KOPT-K1 (cell line): ENCODE measurements at regions not wholly inside any gene's neighbourhood (a gene's known extent, or its start where the extent isn't known, plus 50 kb on each side); places are given as distances from the start of the nearest gene placed in this dataset.

Experiments
- H3K27ac ChIP-seq: fragments of 200-600 bp; sonication (generic); 2 replicates; pipeline ENCODE4 v1.5.1; 2016; ENCODE audit warnings: antibody characterized with exemption, mild to moderate bottlenecking, low read depth, low read length; ENCODE audit not compliant: poor library complexity, severe bottlenecking
- H3K36me3 ChIP-seq: fragments of 200-600 bp; sonication (generic); 2 replicates; pipeline ENCODE4 v1.5.1; 2017; ENCODE audit warnings: antibody characterized with exemption, mild to moderate bottlenecking, low read length, moderate library complexity; ENCODE audit not compliant: insufficient read depth
- H3K9me3 ChIP-seq: fragments of 200-600 bp; sonication (generic); 2 replicates; pipeline ENCODE4 v1.5.1; 2017; ENCODE audit warnings: antibody characterized with exemption, low read length, mild to moderate bottlenecking; ENCODE audit not compliant: insufficient read depth, poor library complexity, severe bottlenecking

- Histone ChIP-seq H3K36me3 (no peaks in the 10 kb centered on the region), H3K27ac (no peak overlapping the region), H3K9me3 (no peaks in the 10 kb centered on the region)
These were observed 52.7 kb upstream of the MKLN1 start for GRCh38 chr7:131274986-131275385.

GRCh38 chr7:131276190-131276589, 51.5 kb upstream of the MKLN1 start:
- H3K9me3 ChIP-seq, result no peaks in the 10 kb centered on the region

GRCh38 chr7:131276748-131277147, 50.9 kb upstream of the MKLN1 start:
- Histone ChIP-seq H3K27ac (no peak overlapping the region), H3K36me3 (no peaks in the 10 kb centered on the region), H3K9me3 (no peaks in the 10 kb centered on the region)

More at GRCh38 chr7:131276190-131276589, 51.5 kb upstream of the MKLN1 start:
- H3K36me3 ChIP-seq, result no peaks in the 10 kb centered on the region
- H3K27ac ChIP-seq, result no peak overlapping the region
